Adrenal gland (tissue), 5 donors: ENCODE measurements at regions not wholly inside any gene's neighbourhood (a gene's known extent, or its start where the extent isn't known, plus 50 kb on each side); places are given as distances from the start of the nearest gene placed in this dataset.

Experiments used
- CTCF ChIP-seq, 6 experiments: fragments of 450-650 bp in 4 of 6; fragments of 200-600 bp in 2 of 6; sonication (generic) in 1 of 6; IDR thresholded peaks; 1 replicate in 5 of 6; 2 replicates in 1 of 6; pipeline versions ENCODE4 v1.5.1 to v1.8.0; 2016 to 2021; ENCODE audit warnings: antibody characterized with exemption in 6 of 6, mild to moderate bottlenecking in 2 of 6, moderate library complexity in 1 of 6
- POLR2A ChIP-seq, 2 donors: fragments of 450-650 bp; IDR thresholded peaks; one replicate each; pipeline ENCODE4 v1.6.1; 2017; ENCODE audit warnings: antibody characterized with exemption in 2 of 2, mild to moderate bottlenecking in 2 of 2, moderate library complexity in 1 of 2
- donor health status: DM: no; HTN: no; CAD: no.

GRCh38 chr7:15829691-15830090, 143.2 kb upstream of the MEOX2 start:
- TF ChIP-seq CTCF (IDR thresholded peaks at IDR 0.05) (no peak), POLR2A (IDR thresholded peaks at IDR 0.05) (no peak)
